CD14-positive monocyte (primary cell): ENCODE measurements at regions not wholly inside any gene's neighbourhood (a gene's known extent, or its start where the extent isn't known, plus 50 kb on each side); places are given as distances from the start of the nearest gene placed in this dataset.
"Not testable (repeated sequence)": the region's sequence is repeated elsewhere in the genome, so short reads cannot be mapped to it uniquely, and the experiment has no call there.

ENCODE experiments used
- DNase-seq, 3 donors: peaks; one replicate each; pipeline ENCODE4 v3.0.0-alpha.2; 2011 to 2022
- H2AFZ ChIP-seq: 2 replicates; pipeline ENCODE4 v1.6.0; 2012; ENCODE audit warnings: mild to moderate bottlenecking, low read depth, low read length, inconsistent platforms; ENCODE audit not compliant: insufficient read depth, poor library complexity, severe bottlenecking
- H3K27ac ChIP-seq, 2 donors: 1 replicate in 1 of 2; 2 replicates in 1 of 2; pipeline ENCODE4 v1.5.1; 2012 to 2013; ENCODE audit warnings: low read length in 2 of 2, control low read depth in 1 of 2, inconsistent platforms in 1 of 2, low read depth in 1 of 2, mild to moderate bottlenecking in 1 of 2
- H3K27me3 ChIP-seq, 2 donors: one replicate each; pipeline versions ENCODE4 v1.6.0 to v1.6.1; 2011 to 2013; ENCODE audit warnings: low read length in 2 of 2; ENCODE audit not compliant: control insufficient read depth in 2 of 2, insufficient read depth in 2 of 2
- H3K36me3 ChIP-seq, 2 donors: replicated peaks in 1 of 2; 1 replicate in 1 of 2; 2 replicates in 1 of 2; pipeline versions ENCODE4 v1.5.1 to v1.6.1; 2012 to 2013; ENCODE audit warnings: low read length in 2 of 2, control low read depth in 1 of 2, inconsistent platforms in 1 of 2, mild to moderate bottlenecking in 1 of 2; ENCODE audit not compliant: insufficient read depth in 2 of 2, control insufficient read depth in 1 of 2
- H3K4me1 ChIP-seq, 2 donors: 1 replicate in 1 of 2; 2 replicates in 1 of 2; pipeline versions ENCODE4 v1.5.1 to v1.6.1; 2012 to 2013; ENCODE audit warnings: low read length in 2 of 2, control low read depth in 1 of 2, inconsistent platforms in 1 of 2, mild to moderate bottlenecking in 1 of 2, moderate library complexity in 1 of 2; ENCODE audit not compliant: insufficient read depth in 2 of 2, control insufficient read depth in 1 of 2
- H3K4me2 ChIP-seq: replicated peaks from 2 replicates; pipeline ENCODE3; 2012; ENCODE audit warnings: low read length, moderate library complexity, mild to moderate bottlenecking; ENCODE audit not compliant: poor library complexity, severe bottlenecking; ENCODE audit errors: extremely low read depth
- H3K4me3 ChIP-seq, 3 experiments: fragments of 200-600 bp in 1 of 3; sonication (generic) in 1 of 3; replicated peaks in 1 of 3; 1 replicate in 2 of 3; 2 replicates in 1 of 3; pipeline ENCODE4 v1.5.1; 2011 to 2013; ENCODE audit warnings: low read length in 3 of 3, mild to moderate bottlenecking in 3 of 3, control low read depth in 2 of 3, low read depth in 2 of 3, inconsistent platforms in 1 of 3, moderate library complexity in 1 of 3
- H3K79me2 ChIP-seq: 2 replicates; pipeline ENCODE4 v1.6.0; 2012; ENCODE audit warnings: mild to moderate bottlenecking, control low read depth, inconsistent platforms, low read length, moderate library complexity; ENCODE audit not compliant: insufficient read depth
- H3K9ac ChIP-seq: 2 replicates; pipeline ENCODE4 v1.6.0; 2017; ENCODE audit warnings: low read length, mild to moderate bottlenecking; ENCODE audit not compliant: insufficient read depth, poor library complexity, severe bottlenecking
- H3K9me3 ChIP-seq, 2 donors: replicated peaks in 1 of 2; 1 replicate in 1 of 2; 2 replicates in 1 of 2; pipeline versions ENCODE4 v1.5.1 to v1.6.1; 2012 to 2013; ENCODE audit warnings: low read length in 2 of 2, control low read depth in 1 of 2; ENCODE audit not compliant: control insufficient read depth in 1 of 2, insufficient read depth in 1 of 2
- H4K20me1 ChIP-seq: 2 replicates; pipeline ENCODE4 v1.6.0; 2012; ENCODE audit warnings: mild to moderate bottlenecking, low read length, control low read depth, moderate library complexity; ENCODE audit not compliant: insufficient read depth
- H3K27ac Mint-ChIP-seq, 7 donors: one replicate each; pipeline ENCODE4 v1.8.0; 2020; ENCODE audit warnings: mild to moderate bottlenecking in 7 of 7, mixed read lengths in 7 of 7, moderate library complexity in 6 of 7, inconsistent platforms in 2 of 7
- H3K27me3 Mint-ChIP-seq, 3 donors: one replicate each; pipeline ENCODE4 v1.8.0; 2021 to 2022; ENCODE audit warnings: low read depth in 3 of 3, mild to moderate bottlenecking in 3 of 3, mixed read lengths in 3 of 3, moderate library complexity in 3 of 3, inconsistent platforms in 1 of 3
- H3K36me3 Mint-ChIP-seq, 2 donors: one replicate each; pipeline ENCODE4 v1.8.0; 2020; ENCODE audit warnings: mixed read lengths in 2 of 2, inconsistent platforms in 1 of 2, mild to moderate bottlenecking in 1 of 2
- H3K4me1 Mint-ChIP-seq: one replicate; pipeline ENCODE4 v1.8.0; 2020; ENCODE audit warnings: mild to moderate bottlenecking, mixed read lengths
- H3K4me3 Mint-ChIP-seq, 2 donors: one replicate each; pipeline ENCODE4 v1.8.0; 2020; ENCODE audit warnings: mild to moderate bottlenecking in 2 of 2, mixed read lengths in 2 of 2, moderate library complexity in 1 of 2
- H3K9me3 Mint-ChIP-seq, 7 donors: one replicate each; pipeline ENCODE4 v1.8.0; 2020 to 2022; ENCODE audit warnings: mixed read lengths in 7 of 7, mild to moderate bottlenecking in 6 of 7, moderate library complexity in 6 of 7, inconsistent platforms in 2 of 7
- CTCF ChIP-seq: fragments of 200-600 bp; IDR thresholded peaks from one replicate; pipeline ENCODE4 v1.8.0; 2022; ENCODE audit warnings: antibody characterized with exemption, mild to moderate bottlenecking
- WGBS: methylation state at CpG from one replicate; pipeline ENCODE4 v1.1.5; 2013; ENCODE audit warnings: missing lambda C conversion rate; ENCODE audit not compliant: insufficient coverage; 5-methylcytosine and 5-hydroxymethylcytosine counted together
- intact Hi-C, 2 donors: fragments of 100-400 bp; cut with micrococcal nuclease; formaldehyde crosslinking; loops; one replicate each; pipeline versions ENCODE4 v1.15.0 to v1.15.1; 2023

- no peaks in the 10 kb centered on the region for H3K36me3 Mint-ChIP-seq
Measured at GRCh38 chr16:35605921-35606320, 2146.5 kb downstream of the TP53TG3F start.

GRCh38 chr16:35614883-35615282 is 2155.5 kb downstream of the TP53TG3F start:
- H3K4me1 ChIP-seq, H3K9ac ChIP-seq, H3K4me3 Mint-ChIP-seq, H3K79me2 ChIP-seq, H4K20me1 ChIP-seq, H3K4me2 ChIP-seq, H3K4me3 ChIP-seq, H3K4me1 Mint-ChIP-seq, H3K27me3 Mint-ChIP-seq, H3K27me3 ChIP-seq, intact Hi-C loops, H3K36me3 Mint-ChIP-seq, H3K27ac ChIP-seq, H2AFZ ChIP-seq, H3K27ac Mint-ChIP-seq, DNase-seq, H3K36me3 ChIP-seq: not testable (repeated sequence)
- peaks cover 31 to 40% of the 10 kb centered on the region in 2 donors for H3K9me3 ChIP-seq
- WGBS, result no CpG with 5 or more reads among the region's 2 CpGs
- H3K9me3 Mint-ChIP-seq, result peaks cover 11 to 28% (median 13%) of the 10 kb centered on the region in 7 donors

More at GRCh38 chr16:35605921-35606320, 2146.5 kb downstream of the TP53TG3F start:
- DNase-seq, result no peak
- H3K36me3 ChIP-seq, result no peaks in the 10 kb centered on the region
- H3K4me3 Mint-ChIP-seq, result no peak overlapping the region
- no peaks in the 10 kb centered on the region for H3K4me1 Mint-ChIP-seq
- intact Hi-C loops, result no loop called here
- H3K27ac Mint-ChIP-seq, result no peak overlapping the region
- no peaks in the 10 kb centered on the region for H3K4me1 ChIP-seq
- H4K20me1 ChIP-seq, result no peaks in the 10 kb centered on the region
- H3K4me2 ChIP-seq, result no peak overlapping the region
- no CpG with 5 or more reads among the region's 1 CpG for WGBS
- H3K27me3 ChIP-seq, result no peaks in the 10 kb centered on the region
- H3K9me3 Mint-ChIP-seq, result peaks cover 0 to 14% (median 5%) of the 10 kb centered on the region in 7 donors
- H3K4me3 ChIP-seq, result no peak overlapping the region
- no peak overlapping the region for H3K27ac ChIP-seq
- TF ChIP-seq CTCF, result no peak
- H2AFZ ChIP-seq, result no peak overlapping the region
- H3K9me3 ChIP-seq, result peaks cover 3 to 22% of the 10 kb centered on the region in 2 donors
- H3K27me3 Mint-ChIP-seq, result no peaks in the 10 kb centered on the region
- H3K79me2 ChIP-seq, result no peaks in the 10 kb centered on the region
- no peak overlapping the region for H3K9ac ChIP-seq

GRCh38 chr16:35619176-35619575 is 2159.8 kb downstream of the TP53TG3F start:
- H3K27me3 Mint-ChIP-seq, H3K4me1 ChIP-seq, H3K4me1 Mint-ChIP-seq, DNase-seq, H3K9ac ChIP-seq, H3K36me3 Mint-ChIP-seq, H4K20me1 ChIP-seq, H3K79me2 ChIP-seq, H3K4me3 ChIP-seq, H3K4me2 ChIP-seq, H3K27ac Mint-ChIP-seq, H3K4me3 Mint-ChIP-seq, H2AFZ ChIP-seq, intact Hi-C loops, H3K27ac ChIP-seq, H3K36me3 ChIP-seq, H3K27me3 ChIP-seq: not testable (repeated sequence)
- peaks cover 17 to 43% (median 23%) of the 10 kb centered on the region in 7 donors for H3K9me3 Mint-ChIP-seq
- peaks cover 51 to 65% of the 10 kb centered on the region in 2 donors for H3K9me3 ChIP-seq
